Posterior cingulate gyrus (tissue), 11 donors: ENCODE measurements at regions not wholly inside any gene's neighbourhood (a gene's known extent, or its start where the extent isn't known, plus 50 kb on each side); places are given as distances from the start of the nearest gene placed in this dataset.
"Not testable (repeated sequence)": the region's sequence is repeated elsewhere in the genome, so short reads cannot be mapped to it uniquely, and the experiment has no call there.

ENCODE experiments used
- DNase-seq, 10 donors: peaks; one replicate each; pipeline versions ENCODE4 v3.0.0 to v3.0.0-alpha.2; 2020 to 2021; ENCODE audit warnings: mixed read lengths in 3 of 10
- intact Hi-C: fragments of 100-400 bp; cut with DNase I; formaldehyde crosslinking; loops from one replicate; pipeline ENCODE4 v1.15.1; 2023

DNA sequence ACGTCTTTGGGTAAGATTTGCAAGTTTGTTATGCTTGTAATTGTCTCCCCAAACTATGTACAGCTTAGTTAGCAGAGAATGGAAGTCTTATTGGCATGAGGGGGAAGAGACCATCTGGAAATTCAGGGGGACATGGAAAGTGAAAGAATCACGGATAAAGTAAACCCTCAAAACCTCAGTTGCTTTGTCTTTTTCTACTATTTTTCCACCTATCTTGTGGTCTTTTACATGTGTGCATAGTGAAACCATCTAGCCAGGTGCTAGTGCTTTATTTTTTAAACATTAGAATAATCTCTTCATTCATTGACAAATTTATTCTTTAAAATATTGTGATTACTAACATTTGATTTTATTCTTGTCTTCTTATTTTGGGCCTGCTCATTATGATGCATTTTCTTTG lies 441.1 kb upstream of the RORB start:
- DNase-seq = no peak
- intact Hi-C loops = no loop called here

DNA sequence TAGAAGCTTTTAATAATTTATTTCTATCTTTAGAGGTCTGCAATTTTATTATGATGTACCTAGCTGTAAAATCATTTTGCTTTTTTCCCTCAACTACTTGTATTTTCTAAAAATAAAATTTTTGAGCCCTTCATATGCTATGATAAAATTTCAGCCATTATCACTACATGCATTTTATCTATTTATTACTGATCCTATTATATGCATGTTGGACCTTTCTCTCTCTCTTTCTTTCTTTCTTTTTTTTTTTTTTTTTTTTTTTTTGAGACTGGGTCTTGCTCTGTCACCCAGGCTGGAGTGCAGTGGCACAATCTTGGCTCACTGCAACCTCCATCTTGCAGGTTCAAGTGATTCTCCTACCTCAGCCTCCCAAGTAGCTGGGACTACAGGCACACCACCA lies 440.1 kb upstream of the RORB start:
- intact Hi-C loops, DNase-seq: not testable (repeated sequence)

DNA sequence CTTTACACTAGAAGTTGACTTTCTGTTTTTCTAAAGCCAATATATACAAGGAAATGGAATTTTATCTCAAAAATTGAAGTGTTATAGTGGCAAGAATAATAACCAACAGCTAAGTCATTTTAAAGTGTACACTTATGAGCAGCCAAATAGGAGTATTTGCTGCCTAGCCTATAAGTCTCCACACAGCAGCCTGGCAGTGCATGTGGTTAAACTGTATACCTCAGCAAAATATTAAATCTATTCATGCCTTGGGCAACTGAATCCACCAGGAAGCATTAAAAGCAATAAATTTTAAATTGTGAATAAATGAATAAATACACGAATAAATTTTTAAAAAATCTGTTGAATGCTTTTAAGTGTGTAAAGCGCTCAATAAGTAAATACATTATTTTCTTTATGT lies 432.4 kb upstream of the RORB start:
- intact Hi-C loops = no loop called here
- DNase-seq = no peak

DNA sequence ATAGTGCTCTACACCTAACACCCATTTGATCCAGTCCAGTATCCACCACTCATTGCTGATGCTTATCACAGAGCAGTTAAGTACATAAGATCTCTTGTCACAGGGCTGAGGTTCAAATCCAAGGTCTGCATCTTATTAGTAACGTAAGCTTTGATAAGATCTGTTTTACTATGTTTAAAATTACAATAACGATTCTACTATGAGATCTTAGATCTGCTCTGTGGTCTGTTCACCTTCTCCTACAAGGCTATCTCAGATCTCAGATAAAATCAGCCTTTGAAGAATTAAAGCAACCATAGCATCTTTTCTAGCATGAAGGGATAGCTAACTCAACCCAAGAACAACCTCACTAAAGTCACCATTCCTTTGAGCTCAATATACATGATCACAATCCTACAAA lies 431.0 kb upstream of the RORB start:
- intact Hi-C loops = no loop called here
- DNase-seq = no peak

DNA sequence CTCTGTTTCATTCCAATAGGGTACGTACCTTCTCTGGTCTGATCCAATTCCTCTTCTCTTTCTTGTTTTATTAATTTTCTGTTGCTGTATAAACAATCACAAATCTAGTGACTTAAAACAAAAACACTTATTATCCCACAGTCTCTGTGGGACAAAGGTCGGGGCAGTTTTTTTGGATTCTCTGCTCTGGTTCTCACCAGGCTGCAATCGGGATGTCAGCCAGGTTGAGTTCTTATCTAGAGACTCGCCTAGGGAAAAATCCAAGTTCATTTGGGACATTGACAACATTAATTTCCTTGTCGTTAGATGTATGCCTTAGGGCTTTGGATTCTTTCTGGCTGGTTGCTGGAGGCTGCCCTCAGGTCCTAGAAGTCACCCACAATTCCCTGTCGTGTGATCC lies 430.5 kb upstream of the RORB start:
- intact Hi-C loops = no loop called here
- DNase-seq = no peak

DNA sequence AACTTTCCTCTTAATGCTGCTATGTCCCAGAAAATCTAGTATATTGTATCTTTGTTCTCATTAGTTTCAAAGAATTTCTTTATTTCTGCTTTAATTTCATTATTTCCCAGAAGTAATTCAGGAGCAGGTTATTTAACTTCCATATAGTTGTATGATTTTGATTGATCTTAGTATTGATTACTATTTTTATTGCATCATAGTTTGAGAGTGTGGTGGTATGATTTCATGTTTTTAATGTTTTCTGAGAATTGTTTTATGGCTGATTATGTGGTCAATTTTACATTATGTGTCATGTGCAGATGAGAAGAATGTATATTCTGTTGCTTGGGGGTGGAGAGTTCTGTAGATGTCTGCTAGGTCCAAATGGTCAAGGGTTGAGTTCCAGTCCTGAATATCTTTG lies 425.6 kb upstream of the RORB start:
- DNase-seq = no peak
- intact Hi-C loops = no loop called here

DNA sequence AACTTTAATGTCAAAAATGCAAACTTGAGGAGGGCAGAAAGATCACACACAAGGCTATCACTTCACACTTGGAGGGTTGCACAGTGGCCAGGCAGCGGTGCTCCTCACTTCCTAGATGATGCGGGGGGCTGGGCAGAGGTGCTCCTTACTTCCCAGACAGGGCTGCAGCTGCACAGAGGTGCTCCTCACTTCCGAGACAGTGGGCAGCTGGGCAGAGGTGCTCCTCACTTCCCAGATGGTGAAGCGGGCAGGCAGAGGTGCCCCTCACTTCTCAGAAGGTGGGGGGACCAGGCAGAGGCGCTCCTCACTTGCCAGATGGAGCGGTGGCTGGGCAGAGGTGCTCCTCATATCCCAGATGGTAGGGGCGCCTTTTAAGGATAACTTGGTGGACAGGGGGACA lies 423.2 kb upstream of the RORB start:
- intact Hi-C loops = no loop called here
- DNase-seq = peak in 1 of 10 donors; percentile 77

DNA sequence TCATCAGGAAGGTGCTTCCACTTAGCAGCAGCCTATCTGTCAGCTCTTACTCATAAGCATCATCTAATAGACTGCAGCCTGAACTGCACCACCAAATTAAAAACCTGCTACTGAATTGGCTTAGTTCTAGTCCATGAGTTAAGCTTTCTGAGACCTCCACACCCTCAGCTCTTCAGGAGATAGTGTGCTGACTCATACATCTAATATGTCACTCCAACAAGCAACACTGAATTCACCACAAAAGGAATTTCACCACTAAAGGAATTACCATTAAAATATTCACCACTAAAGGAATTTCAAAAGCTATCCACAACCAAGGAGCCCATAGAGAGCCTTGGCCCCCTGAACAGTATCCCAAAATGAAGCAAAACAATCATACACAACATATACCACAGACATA lies 418.5 kb upstream of the RORB start:
- DNase-seq = no peak
- intact Hi-C loops = no loop called here

DNA sequence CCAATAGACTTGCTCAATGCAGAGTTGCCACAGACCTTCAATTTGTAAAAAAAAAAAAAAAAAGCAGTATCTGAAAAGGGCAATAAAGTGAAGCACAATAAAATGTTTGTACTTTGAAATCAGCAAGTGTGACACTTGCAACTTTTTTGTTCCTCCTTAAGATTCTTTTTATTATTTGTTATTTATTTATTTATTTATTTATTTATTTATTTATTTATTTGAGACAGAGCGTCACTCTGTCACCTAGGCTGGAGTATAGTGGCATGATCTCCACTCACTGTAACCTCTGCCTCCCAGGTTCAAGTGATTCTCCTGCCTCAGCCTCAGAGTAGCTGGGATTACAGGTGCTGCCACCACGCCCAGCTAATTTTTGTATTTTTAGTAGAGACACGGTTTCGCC lies 416.5 kb upstream of the RORB start:
- intact Hi-C loops, DNase-seq: not testable (repeated sequence)

DNA sequence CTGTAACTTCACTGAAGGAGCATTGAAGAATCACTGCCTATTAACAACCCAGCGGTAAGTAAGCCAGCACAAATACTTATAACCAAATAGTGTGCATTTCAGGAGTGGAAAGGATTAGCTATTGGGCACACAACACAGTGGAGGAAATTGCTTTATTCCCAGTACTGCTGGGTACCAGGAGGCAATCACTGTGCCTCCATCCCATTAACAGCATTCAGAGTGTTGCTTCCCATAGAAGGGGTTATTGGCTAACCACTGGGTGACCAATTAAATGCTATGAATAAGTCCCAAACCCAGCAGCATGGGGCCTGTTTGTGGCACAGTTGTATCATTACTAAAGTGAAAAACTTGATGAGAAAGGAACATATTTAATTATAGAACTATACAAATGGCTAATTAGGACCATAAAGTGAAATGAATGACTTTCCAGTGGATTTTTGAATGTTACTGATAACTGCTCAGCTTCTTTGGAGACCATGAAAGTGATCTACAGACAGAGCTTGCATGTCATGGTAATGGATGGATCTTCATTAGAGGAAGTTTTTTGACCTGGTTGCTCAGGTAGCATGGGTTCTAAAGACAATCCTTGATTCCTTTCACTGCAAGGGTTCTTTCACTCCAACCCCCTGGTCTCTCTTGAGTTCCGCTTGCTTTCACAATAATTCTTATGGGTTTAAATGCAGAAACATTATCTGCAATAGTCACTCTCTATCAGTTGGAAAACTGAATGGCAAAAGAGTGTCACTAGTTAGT lies 413.3 kb upstream of the RORB start:
- intact Hi-C loops = no loop called here
- DNase-seq = no peak

DNA sequence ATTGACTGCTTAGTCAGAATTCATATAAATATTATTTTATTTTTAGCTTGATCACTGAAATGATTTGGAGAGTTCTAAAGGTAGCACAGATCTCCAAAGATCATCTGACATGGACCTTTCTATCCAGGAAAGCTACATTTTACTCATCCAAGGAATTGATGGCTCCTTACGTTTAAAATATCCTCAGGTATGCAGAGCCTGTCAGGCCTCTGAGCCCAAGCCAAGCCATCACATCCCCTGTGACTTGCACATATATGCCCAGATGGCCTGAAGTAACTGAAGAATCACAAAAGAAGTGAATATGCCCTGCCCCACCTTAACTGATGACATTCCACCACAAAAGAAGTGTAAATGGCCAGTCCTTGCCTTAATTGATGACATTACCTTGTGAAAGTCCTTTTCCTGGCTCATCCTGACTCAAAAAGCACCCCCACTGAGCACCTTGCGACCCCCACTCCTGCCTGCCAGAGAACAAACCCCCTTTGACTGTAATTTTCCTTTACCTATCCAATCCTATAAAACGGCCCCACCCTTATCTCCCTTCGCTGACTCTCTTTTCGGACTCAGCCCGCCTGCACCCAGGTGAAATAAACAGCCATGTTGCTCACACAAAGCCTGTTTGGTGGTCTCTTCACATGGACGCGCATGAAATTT lies 411.6 kb upstream of the RORB start:
- intact Hi-C loops, DNase-seq: not testable (repeated sequence)

DNA sequence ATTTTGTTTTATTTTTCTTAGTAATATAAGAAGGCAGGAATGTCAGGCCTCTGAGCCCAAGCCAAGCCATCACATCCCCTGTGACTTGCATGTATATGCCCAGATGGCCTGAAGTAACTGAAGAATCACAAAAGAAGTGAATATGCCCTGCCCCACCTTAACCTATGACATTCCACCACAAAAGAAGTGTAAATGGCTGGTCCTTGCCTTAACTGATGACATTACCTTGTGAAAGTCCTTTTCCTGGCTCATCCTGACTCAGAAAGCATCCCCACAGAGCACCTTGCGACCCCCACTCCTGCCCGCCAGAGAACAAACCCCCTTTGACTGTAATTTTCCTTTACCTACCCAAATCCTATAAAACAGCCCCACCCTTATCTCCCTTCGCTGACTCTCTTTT lies 406.2 kb upstream of the RORB start:
- intact Hi-C loops, DNase-seq: not testable (repeated sequence)

DNA sequence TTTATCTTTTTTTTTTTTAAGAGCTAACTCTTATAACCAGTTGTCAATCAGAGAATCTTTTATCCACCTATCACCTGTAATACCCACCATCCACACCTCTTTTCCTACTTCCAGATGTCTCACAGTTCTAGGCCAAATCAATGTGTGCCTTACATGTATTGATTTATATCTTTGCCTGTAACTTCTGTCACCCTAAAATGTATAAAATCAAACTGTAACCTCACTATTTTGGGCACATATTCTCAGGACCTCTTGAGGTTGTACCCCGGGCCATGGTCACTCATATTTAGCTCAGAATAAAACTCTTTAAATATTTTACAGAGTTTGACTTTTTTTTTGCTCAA lies 404.7 kb upstream of the RORB start:
- intact Hi-C loops = no loop called here

DNA sequence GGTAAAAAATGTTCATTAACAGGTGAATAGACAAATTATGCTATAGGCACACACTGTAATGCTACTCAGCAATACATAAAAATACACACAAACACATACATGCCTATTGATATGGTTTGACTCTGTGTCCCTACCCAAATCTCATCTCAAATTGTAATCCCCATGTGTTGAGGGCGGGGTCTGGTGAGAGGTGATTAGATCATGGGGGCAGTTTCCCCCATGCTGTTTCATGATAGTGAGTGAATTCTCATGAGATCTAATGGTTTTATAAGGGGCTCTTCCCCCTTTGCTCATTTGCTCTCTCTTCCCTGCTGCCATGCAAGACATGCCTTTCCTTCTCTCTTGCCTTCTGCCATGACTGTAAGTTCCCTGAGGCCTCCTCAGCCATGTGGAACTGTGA lies 403.1 kb upstream of the RORB start:
- DNase-seq, intact Hi-C loops: not testable (repeated sequence)

More for the DNA sequence above, 404.7 kb upstream of the RORB start:
- no peak for DNase-seq

DNA sequence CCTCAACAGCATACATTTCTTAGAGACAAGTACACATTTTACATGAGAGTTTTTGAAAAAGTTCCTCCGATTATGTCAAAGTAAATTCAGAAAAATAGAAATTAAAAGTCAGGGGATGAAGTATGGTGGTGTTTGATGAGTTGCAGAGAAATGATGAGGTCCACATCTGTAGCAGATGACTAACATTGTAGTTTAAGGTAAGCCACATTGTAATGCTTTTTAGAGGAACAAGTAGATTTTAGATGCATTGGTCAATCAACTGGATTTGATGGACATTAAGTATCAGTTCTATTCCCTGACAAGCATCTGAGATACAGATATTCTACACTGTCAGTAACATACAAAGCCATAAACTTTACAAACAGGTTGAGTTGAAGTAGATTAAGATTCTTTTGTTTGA lies 402.4 kb upstream of the RORB start:
- no peak for DNase-seq
- intact Hi-C loops = no loop called here

DNA sequence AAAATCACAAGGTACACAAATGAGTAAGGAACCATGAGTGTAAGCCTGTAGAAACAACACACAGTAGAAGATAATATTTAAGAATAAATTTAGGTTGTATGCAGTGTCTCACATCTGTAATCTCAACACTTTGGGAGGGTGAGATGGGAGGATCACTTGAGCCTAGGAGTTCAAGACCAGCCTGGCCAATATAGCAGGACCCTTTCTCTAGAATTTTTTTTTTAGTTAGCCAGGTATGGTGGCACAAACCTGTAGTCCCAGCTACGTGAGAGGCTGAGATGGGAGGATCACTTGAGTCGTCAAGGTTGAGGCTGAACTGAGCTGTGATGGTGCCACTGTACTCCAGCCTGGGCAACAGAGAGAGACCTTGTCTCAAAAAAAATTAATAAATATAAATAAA lies 401.2 kb upstream of the RORB start:
- intact Hi-C loops = no loop called here
- no peak for DNase-seq

DNA sequence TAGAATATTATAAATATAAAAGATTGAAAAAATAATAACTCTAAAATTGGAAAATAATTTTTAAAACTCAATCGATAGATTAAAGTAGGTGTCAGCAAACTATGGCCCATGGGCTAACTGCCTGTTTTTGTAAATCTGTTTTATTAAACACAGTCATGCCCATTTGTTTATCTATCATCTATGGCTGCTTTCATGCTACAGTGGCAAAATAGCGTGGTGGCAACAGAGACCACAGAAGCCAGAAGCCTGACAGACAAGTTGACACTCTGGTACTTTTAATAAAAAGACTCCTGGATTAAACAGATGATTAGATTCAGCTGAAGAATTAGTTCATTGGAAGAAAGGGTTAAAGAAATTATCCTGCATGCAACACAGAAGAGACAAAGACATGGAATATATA lies 400.7 kb upstream of the RORB start:
- no peak for DNase-seq
- intact Hi-C loops = no loop called here

DNA sequence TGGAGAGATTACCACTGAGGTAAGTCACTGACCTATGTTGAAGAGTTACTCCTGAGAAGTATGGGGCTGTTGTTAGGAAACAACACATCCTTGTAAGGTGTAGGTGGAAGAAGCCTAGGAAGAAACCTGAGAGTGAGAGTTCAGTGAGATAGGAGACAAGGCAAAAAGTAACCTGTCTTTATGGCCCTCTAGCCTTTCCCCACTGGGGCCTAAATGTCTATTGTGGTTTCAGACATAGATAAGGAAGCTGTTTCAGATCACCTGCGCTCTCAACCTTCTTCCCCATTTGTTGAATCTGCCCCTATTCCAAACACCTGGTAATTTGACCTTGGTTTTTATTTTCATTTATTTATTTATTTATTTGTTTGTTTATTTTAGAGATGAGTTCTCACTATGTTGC lies 397.1 kb upstream of the RORB start:
- intact Hi-C loops = no loop called here
- DNase-seq = no peak

DNA sequence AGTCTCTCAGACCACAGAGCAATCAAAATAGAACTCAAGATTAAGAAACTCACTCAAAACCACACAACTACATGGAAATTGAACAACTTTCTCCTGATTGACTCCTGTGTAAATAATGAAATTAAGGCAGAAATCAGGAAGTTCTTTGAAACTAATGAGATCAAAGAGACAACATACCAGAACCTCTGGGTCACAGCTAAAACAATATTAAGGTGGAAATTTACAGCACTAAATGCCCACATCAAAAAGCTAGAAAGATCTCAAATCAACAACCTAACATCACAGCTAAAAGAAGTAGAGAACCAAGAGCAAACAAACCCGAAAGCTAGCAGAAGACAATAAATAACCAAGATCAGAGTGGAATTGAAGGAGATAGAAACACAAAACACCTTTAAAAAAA lies 395.0 kb upstream of the RORB start:
- DNase-seq, intact Hi-C loops: not testable (repeated sequence)

DNA sequence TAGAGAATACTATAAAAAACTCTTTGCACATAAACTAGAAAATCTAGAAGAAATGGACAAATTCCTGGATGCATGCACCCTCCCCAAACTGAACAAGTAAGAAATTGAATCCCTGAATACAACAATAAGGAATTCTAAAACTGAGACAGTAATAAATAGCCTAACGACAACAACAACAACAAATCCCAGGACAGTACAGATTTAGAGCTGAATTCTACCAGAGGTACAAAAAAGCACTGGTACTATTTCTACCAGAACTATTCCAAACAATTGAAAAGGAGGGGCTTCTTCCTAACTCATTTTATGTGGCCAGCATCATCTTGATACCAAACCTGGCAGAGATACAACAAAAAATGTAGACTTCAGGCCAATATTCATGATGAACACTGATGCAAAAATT lies 394.4 kb upstream of the RORB start:
- no peak for DNase-seq

DNA sequence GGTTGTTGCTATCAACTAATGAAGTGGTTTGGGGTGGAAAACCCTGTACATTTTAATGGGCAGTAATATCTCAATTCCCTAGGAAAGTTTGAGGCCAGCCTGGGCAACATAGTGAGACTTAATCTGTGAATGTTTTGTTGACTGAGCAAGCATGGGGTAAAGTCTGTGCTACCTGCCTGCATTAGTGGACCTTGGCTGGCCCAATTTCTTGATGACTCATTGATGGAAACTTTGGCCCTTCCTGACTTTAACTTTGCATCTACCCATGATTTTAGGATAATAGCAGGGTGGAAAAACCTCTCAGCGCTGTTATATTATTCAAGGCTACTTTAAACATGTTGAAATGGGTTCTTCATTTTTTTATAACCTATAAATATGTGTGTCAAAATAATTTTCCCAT lies 389.4 kb upstream of the RORB start:
- intact Hi-C loops = no loop called here
- no peak for DNase-seq

More for the DNA sequence above, 394.4 kb upstream of the RORB start:
- intact Hi-C loops = no loop called here

DNA sequence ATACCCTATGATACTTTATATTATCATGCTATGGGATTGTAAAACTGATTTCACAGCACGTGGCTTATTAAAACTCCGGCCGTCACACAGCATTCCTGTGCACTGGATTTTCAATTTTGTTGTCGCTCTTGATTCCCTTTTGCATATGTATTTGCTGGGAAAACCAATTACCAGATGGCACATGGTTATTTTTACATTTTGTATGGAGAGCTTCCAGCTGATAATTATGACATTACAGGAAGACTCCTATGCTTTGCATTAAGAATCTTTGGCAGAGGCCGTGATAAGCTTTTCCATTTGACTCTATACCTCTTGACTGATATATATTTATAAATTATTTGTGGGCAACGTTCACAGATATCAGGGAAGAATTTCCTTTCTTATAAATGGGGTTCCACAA lies 381.2 kb upstream of the RORB start:
- intact Hi-C loops = no loop called here
- no peak for DNase-seq

DNA sequence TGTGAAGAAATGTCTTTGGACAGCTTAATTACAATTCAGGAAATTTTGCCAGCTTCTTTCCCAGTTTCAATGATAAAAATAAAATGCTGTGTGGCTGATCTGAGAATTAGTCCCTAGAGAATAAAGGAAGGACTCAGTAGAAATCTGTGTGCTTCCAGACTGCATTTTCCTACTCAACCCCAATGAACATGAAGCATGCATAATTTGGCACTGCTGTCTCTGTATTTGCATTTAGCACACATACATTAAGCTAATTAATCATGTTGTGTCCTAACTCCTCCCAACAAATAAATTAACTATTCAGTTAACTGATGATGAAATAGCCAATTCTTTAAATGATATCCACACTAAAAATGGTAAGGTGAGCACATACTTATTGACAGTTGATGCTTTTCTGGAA lies 380.0 kb upstream of the RORB start:
- intact Hi-C loops = no loop called here
- DNase-seq = no peak
